ENCODE measurements at regions not wholly inside any gene's neighbourhood (a gene's known extent, or its start where the extent isn't known, plus 50 kb on each side); places are given as distances from the start of the nearest gene placed in this dataset.

DNA sequence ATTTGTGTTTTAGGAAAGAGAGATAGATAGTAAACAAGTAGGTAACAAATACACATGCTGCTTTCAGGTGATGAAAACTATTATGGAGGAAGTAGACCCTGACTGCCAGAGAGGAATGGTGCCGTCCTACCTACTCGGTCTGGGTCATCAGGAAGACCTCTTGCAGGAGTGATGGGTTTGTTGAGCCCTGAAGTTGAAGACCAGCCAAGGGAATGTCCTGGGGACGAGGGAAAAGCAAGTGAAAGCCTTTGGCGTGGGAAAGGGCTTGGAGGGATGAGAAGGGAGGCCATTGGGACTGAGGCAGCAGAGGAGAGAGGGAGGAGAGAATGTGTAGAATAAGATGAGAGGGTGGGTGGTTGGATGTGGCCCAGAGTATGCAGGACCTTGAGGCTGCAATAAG, 379.5 kb upstream of the USP24 start:
- TF ChIP-seq, protein P1, sequence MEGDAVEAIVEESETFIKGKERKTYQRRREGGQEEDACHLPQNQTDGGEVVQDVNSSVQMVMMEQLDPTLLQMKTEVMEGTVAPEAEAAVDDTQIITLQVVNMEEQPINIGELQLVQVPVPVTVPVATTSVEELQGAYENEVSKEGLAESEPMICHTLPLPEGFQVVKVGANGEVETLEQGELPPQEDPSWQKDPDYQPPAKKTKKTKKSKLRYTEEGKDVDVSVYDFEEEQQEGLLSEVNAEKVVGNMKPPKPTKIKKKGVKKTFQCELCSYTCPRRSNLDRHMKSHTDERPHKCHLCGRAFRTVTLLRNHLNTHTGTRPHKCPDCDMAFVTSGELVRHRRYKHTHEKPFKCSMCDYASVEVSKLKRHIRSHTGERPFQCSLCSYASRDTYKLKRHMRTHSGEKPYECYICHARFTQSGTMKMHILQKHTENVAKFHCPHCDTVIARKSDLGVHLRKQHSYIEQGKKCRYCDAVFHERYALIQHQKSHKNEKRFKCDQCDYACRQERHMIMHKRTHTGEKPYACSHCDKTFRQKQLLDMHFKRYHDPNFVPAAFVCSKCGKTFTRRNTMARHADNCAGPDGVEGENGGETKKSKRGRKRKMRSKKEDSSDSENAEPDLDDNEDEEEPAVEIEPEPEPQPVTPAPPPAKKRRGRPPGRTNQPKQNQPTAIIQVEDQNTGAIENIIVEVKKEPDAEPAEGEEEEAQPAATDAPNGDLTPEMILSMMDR (conservative IDR thresholded peaks at IDR 0.05; ENCODE audit: low read depth, low read length): no peak
- TF ChIP-seq EZH2phosphoT487 (IDR thresholded peaks at IDR 0.05; ENCODE audit: borderline replicate concordance, low read length) (no peak), EZH2 (IDR thresholded peaks at IDR 0.05; ENCODE audit: low read length, unreplicated experiment) (no peak)
